Left ventricle myocardium superior (tissue), 1 donor: ENCODE measurements at regions not wholly inside any gene's neighbourhood (a gene's known extent, or its start where the extent isn't known, plus 50 kb on each side); places are given as distances from the start of the nearest gene placed in this dataset.
"Not testable (repeated sequence)": the region's sequence is repeated elsewhere in the genome, so short reads cannot be mapped to it uniquely, and the experiment has no call there.

Source experiments
- ATAC-seq: fragments of 200-7000 bp; cut with Tn5 transposase; one replicate; pipeline ENCODE4 v1.9.1; 2020; ENCODE audit warnings: mild to moderate bottlenecking, moderate library complexity
- DNase-seq: peaks from one replicate; pipeline ENCODE4 v3.0.0-alpha.2; 2020
- intact Hi-C: fragments of 100-400 bp; cut with micrococcal nuclease; formaldehyde crosslinking; loops from one replicate; pipeline ENCODE4 v1.11.0; 2022
- donor health status: DM: no; HTN: yes; CAD: no; lungs with severe emphysema.

DNA sequence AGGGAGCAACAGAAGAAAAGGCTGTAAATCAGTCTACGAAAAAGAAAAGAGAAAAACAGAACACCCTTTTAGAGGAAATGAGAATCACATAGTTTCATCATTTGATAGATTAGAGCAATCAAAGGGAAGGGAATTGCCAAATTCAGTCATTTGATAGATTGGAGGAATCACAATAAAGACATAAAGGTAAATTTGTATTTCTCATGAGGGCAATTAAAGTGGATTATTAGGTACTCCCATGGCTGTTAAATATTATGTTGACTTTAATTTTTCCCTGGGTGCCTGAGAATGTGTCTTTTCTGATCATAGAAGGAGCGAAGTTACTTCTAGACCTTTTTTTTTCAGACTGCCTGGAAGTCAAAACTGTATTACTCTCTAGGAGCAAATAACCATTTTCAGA is 1145.7 kb downstream of the EPHA7 start:
- intact Hi-C loops = no loop called here
- no peak for ATAC-seq
- no peak for DNase-seq

DNA sequence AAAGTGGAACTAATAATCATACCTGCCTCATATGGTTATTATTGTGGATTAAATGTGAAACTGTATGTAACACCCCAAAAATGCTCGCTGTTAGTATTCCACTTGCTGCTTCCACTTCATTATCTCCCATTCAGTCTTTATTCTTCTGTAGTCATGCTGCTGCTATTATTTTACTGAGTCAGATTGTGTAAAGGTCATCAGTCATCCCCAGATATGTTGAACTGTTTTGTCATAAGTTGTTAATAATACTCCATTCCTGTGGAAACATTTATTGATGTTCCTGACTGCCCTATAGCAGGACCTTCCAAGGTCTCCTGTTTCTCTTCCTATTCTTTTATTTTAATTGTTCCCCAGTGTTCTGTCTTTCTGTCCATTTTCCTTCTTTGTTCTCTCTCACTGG is 1148.3 kb downstream of the EPHA7 start:
- intact Hi-C loops = no loop called here
- DNase-seq (no peak), ATAC-seq (no peak)

DNA sequence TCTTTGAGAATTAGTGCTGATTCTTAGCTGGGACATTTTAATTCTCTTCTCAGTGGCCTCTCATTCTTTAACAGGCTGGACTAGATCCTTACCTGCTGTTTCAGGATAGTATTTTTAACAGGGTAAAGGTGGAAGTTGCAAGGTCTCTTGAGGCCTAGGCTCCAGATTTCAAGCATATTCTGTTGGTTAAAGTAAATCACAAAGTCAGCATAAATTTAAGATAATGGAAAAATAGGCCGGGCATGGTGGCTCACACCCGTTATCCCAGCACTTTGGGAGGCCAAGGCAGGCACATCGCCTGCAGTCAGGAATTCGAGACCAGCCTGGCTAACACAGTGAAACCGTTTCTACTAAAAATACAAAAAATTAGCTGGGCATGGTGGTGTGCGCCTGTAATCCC is 1149.0 kb downstream of the EPHA7 start:
- DNase-seq (no peak), ATAC-seq (no peak)
- intact Hi-C loops = no loop called here

DNA sequence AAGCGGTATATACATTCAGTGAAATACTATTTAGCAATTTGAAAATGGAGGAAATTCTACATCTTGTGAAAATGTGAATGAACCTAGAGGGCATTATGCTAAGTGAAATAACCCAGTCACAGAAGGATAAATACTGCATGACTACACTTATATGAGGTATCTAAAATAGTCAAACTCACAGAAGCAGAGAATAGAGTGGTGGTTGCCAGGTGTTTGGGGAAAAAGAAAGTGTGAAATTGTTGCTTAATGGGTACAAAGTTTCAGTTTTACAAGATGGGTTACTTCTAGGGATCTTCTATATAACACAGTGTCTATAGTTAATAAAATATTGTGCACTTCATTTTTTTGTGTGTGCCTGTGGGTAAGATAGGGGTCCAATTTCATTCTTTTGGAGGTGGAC is 1152.0 kb downstream of the EPHA7 start:
- DNase-seq = no peak
- intact Hi-C loops = no loop called here
- no peak for ATAC-seq

DNA sequence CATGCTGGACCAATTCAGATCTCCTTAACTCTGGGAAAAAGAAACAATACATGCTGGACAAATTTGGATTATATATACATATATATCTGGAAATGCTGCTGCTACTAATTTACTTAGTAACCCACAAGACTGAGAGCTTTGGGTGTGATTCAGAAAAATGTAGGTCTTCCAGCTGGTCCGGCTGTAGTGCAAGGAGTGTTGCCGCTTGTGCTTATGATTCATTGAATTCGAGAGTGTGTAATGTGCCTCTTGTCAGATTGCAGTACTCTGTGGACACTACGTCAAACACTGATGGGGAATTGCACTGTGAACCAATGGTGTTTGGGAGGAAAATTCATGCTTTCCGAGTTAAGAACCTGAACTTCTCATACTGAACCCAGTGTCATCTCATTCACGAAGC is 1155.5 kb downstream of the EPHA7 start:
- intact Hi-C loops = no loop called here
- no peak for ATAC-seq
- DNase-seq = no peak

DNA sequence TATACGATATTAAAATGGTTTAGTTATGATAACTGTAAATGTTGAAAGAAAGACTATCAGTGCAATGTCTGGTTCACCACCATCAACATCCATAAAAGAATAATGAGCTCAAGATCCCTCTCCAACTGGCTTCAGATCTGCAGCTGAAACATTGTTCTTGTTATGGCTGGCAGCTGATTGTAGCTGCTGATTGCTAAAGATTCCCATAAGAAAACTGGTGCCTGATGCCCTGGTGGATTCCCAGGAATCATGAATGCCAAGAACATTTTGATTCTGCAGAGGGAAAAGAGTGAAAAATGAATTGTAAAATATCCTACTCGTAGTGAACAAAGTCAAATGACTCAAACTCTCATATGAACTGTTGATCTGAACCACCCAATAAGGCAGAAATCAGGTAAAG is 1160.2 kb downstream of the EPHA7 start:
- intact Hi-C loops = no loop called here

DNA sequence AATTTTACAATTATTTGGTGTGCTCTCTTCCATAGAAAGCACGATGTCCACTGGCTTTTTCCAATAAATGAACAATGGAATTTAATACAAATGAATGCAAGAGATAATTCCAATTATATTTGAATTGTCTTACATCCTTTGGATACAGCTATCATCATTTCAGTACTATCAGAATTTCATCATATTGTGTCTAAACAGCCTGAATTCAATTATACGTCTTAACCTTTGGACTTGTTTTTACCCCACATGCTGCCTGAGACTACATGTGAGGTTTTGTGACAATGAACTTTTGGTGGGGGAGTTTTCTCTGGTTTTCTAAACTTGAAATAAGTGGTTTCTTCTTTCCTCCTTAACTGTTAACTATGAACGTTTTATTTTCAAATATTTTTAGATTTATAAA is 1176.0 kb downstream of the EPHA7 start:
- ATAC-seq (no peak), DNase-seq (no peak)
- intact Hi-C loops = no loop called here

More for the DNA sequence above, 1160.2 kb downstream of the EPHA7 start:
- ATAC-seq = no peak
- no peak for DNase-seq

DNA sequence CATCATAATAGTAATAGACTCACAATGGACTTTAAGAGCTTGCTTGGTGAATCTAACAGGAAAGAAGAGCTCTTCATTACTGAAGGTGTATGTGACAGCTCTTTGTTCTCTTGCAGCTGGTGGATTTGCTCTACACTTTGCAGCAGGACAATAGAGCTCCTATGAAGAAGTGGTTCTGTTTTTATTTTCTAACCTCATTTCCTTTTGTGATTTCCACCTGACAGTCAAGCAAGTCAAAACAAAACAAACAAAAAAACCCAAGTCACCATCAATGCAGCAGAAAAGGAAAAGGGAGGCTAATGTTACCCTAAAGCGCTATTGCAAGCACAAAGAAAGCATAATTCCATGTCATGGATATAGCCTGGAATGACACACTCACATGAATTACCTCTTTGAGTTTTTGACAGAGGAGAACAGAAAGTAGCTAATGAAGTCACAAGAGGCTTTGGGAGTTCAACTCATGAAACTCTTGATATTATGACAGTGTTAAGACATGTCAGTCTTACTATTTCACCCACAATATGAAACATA is 1188.1 kb downstream of the EPHA7 start:
- no peak for ATAC-seq
- intact Hi-C loops = no loop called here
- DNase-seq = no peak

DNA sequence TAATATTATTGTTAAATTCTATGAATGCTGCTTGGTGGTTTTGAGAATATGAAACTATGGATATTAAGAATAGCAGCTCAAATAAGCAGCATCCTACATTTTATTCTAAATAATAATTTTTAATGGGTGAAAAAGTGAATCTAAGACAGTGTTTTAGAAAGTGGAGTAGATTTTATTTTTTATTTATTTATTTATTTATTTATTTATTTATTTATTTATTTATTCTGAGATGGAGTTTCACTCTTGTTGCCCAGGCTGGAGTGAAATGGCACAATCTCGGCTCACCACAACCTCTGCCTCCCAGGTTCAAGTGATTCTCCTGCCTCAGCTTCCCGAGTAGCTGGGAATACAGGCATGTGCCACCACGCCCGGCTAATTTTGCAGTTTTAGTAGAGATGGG is 1199.4 kb downstream of the EPHA7 start:
- intact Hi-C loops, ATAC-seq, DNase-seq: not testable (repeated sequence)

DNA sequence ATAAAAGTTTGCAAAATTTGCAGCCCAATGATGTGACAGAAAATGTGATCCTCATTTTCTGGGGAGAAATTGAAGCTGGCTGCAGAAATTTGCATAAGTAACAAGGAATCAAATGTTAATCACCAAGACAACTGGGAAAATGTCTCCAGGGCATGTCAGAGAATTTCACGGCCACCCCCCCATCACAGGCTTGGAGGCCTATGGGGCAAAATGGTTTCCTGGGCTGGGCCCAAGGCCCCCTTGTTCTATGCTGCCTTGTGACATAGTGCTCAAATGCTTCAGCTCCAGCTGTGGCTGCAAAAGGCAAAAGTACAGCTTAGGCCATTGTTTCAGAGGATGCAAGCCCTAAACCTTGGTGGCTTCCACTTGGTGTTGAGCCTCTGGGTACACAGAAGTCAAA is 1202.6 kb downstream of the EPHA7 start:
- DNase-seq (no peak), ATAC-seq (no peak)
- intact Hi-C loops = no loop called here

DNA sequence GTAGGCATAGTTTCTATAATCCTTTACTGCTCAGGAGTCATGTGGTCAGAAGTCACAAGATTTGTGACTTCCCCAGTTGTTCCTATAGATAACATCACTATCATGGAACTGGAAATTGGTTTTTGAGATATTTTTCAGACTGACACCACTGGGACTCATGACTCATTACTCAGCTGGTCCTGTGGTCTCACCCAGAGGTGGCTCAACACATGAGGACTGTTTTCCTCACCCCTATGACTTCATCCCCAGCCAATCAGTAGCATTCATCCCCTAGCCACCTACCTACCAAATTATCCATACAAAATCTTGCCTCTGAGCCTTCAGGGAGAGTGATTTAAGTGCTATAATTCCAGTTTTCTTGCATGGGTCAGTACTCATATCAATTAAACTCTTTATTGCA is 1217.7 kb downstream of the EPHA7 start:
- DNase-seq (no peak), ATAC-seq (no peak)
- intact Hi-C loops = no loop called here

DNA sequence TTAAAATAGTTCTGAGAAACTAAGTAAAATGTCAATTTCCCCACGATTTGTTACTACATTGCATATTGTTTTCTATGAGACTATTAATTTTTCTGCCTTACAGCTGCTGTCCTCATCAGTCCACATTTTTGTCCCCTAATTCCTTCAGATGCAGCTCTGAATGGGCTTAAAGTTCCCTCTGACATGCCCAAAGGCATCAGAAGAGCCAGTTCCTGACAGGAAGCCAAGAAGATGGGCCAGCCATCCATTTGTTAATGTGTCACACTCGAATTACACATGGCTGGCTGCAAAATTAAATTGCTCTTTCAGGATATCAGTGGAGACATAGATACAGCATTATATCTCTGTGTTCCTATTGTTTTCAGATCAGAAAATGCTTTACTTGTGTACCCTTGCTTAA is 1223.0 kb downstream of the EPHA7 start:
- intact Hi-C loops = no loop called here
- ATAC-seq = no peak
- no peak for DNase-seq

DNA sequence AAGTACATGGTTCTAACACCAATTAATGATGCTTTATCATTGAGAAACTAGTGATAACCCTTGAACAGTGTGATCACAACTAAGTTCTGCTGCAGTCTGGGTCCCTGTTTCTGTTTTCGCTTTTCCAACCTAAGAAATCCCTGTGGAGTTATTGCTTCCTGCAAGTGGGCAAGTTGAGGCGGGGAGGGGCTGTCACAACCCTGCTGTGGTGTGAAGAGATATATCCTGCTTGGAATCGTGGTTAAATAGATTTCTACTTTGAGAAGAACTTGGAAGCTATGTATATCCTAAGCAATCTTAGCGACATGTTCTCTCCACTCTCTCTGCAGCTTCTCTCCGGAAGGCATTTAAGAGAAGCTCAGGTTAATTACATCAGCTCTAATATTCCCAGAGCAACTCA is 1223.6 kb downstream of the EPHA7 start:
- ATAC-seq (no peak), DNase-seq (no peak)
- intact Hi-C loops = no loop called here

DNA sequence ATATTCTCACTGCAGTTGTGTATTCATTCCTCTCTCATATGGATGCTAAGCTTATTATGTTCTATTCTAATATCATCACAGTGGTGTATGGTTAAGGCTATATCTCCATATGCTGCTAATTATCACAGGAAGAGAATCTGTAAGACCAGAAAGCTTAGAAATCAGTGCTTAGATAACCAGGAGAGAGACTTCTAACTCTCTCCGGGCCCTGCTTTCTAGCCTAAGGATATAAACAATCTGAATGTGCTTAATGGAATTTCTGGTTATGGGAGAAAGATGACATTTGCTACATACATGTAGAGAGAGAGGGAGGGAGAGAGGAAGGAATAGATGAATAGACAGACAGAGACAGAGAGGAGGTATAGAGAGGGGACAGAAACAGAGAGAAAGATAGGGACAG is 1231.3 kb downstream of the EPHA7 start:
- no peak for ATAC-seq
- DNase-seq = no peak
- intact Hi-C loops = no loop called here

DNA sequence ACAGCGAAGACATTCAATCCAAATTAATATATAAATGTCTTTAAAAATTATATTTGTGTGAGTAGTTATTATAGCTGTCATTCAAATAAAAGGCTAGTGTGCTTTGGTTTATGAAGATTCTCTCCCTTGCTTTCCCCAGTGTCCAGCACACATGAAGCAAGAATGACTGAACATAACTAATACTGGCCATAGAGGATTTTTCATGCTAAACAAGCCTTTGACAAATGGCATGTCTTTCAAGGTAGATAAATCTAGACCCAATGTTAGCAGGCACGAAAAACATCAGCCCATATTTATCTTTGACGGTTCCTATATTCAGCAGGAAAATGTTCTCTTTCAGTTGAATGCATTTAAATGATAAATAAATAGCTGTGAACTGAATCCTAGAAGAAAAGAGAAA is 1234.4 kb downstream of the EPHA7 start:
- intact Hi-C loops = no loop called here
- ATAC-seq (no peak), DNase-seq (no peak)

DNA sequence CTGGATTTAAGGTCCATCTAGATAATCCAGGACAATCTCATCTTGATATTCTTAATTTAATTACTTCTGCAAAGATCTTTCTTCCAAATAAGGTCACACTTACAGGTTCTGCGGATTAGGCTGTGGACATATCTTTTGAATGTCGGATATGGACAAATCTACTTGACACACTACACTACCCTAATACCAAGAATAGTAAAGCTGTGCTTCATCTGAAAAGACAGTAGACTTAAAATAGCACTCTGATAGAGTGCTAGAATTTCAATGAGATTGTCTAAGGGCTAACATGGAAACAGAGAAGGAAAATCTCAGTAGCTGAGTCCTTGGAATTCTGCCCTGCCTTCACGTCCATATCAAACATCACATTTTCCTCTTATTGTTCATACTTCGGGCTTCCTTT is 1238.0 kb downstream of the EPHA7 start:
- DNase-seq = no peak
- intact Hi-C loops = no loop called here
- ATAC-seq = peak; percentile 79

DNA sequence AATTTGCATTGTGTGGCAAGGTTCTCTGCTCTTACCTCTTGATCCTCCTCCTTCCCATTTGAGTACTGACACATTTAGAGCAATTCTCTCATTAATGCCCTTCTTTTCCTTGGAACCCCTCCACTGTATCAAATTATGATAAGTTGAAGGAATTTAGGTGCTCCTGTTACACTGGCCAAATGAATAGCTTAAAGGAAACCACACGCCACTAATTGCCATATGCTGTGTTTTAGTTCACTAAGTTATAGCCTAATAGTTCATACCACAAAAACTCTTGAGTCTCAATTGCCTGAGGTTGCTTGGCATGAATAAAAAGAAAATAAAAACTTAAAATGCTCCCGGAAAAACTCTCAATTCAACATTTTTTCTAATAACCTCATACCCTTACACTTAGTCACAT is 1239.3 kb downstream of the EPHA7 start:
- DNase-seq (no peak), ATAC-seq (no peak)
- intact Hi-C loops = no loop called here

DNA sequence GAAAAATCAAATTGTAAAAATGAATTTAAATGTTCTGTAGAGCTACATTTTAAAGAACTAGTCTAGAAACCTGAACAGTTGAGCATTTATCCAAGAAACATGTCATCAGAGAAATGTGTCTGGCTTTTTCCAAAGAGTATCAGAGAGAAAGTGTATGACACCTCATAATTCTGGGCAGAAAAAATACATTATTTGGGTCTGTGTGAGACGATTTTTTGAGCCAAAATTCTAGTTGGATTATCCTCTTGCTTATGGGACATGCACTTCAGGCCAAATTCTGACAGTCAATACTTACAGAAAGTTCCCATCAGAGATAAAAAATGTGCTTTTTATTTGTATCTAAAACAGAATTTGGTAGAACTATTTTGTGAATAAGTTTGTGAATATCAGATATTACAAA is 1242.7 kb downstream of the EPHA7 start:
- DNase-seq (no peak), ATAC-seq (no peak)
- intact Hi-C loops = no loop called here

DNA sequence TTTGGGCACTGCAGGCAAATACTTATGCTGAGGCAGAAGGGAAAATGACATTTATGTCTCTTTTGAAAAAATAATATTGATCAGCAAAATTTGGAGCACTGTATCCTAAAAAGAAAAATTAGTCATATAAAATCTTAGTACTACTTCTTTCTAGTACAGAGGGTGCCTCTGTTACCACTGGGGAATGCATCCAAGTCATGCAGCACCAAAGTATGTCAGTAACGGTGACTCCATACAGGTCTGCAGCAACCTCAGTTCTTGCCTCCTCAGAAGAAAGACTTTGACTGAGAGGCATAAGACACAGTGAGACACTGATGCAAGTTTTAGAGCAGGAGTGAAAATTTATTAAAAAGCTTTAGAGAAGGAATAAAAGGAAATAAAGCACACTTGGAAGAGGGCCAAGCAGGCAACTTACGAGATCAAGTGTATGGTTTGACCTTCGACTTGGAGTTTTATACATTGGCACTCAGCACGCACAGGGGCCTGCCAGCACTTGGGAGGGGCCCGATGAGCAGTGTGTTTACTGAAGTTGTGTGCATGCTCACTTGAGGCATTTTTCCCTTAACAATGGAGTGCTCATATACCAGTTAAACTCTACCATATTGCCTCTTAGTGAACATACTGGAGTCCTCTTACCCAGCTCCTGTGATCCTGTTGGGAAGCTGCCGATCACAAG is 1244.8 kb downstream of the EPHA7 start:
- ATAC-seq (peak; percentile 43), DNase-seq (no peak)
- intact Hi-C loops = no loop called here

DNA sequence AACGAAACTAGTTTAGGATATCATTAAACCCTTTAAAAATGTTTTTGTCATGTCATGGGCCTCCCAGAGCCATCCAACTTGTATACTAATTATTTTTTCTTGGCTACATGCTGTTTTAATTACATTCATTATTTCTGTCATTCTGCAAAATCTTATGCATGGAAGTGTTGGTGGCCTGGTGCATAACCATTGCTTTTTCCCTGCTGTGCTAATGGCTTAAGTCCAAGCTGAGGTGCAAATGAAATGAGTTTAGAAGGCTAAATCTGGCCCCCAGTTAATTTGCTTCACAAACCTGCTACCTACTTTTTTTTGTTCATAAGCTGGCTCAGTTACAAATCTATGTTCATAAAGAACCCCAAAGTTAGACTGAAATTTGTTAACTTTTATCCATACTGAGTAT is 1249.9 kb downstream of the EPHA7 start:
- DNase-seq (no peak), ATAC-seq (no peak)
- intact Hi-C loops = no loop called here

DNA sequence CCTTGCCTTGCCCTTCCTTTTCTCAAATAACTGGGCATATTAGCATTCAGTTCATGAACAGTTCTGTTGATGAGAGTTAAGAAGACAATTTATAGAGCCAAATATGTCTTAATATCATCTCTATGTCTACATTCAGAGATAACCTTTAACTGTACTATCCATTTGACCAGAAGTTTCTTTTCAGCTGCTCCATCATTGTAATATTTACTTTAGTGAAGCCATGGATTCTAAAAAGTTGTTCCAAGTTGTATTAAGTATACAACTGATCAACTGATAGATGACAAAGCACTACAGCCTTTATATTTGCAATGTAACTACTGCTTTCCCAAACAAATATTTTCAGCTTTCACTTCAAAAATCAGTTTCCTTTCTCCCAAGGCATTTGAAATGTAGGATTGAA is 1252.7 kb downstream of the EPHA7 start:
- ATAC-seq (no peak), DNase-seq (no peak)
- intact Hi-C loops = no loop called here

DNA sequence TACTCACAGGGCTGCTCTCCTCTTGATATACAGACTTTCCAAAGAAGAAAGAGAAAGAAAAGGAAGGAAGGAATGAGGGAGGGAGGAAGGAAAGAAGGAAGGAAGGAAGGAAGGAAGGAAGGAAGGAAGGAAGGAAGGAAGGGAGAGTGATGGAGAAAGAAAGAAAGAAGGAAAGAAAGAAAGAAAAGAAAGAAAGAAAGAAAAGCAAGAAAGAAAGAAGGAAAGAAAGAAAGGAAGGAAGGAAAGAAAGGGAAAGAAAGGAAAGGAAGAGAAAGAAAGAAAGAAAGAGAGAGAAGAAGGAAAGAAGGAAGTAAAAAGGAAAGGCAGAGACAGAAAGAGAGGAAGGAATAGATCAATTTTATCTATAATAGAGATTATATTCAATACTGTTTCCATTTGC is 1257.4 kb downstream of the EPHA7 start:
- intact Hi-C loops = no loop called here
- DNase-seq = no peak
- no peak for ATAC-seq
